Heart right ventricle (tissue), 16 donors: ENCODE measurements at regions not wholly inside any gene's neighbourhood (a gene's known extent, or its start where the extent isn't known, plus 50 kb on each side); places are given as distances from the start of the nearest gene placed in this dataset.

Experiments
- ATAC-seq, 8 donors: fragments of 200-7000 bp; cut with Tn5 transposase; one replicate each; pipeline ENCODE4 v1.9.1; 2020; ENCODE audit warnings: mild to moderate bottlenecking in 8 of 8, moderate library complexity in 8 of 8, moderate number of reproducible peaks in 1 of 8
- DNase-seq, 2 donors: peaks; one replicate each; pipeline ENCODE4 v3.0.0-alpha.2; 2020
- H3K27ac ChIP-seq, 10 donors: fragments of 200-600 bp; sonication (generic) in 2 of 10; one replicate each; pipeline versions ENCODE4 v1.5.0 to v1.8.0; 2020 to 2022; ENCODE audit warnings: mild to moderate bottlenecking in 3 of 10
- H3K27me3 ChIP-seq, 7 donors: fragments of 200-600 bp; one replicate each; pipeline ENCODE4 v1.8.0; 2021 to 2022; ENCODE audit warnings: mild to moderate bottlenecking in 2 of 7
- H3K36me3 ChIP-seq, 9 donors: fragments of 200-600 bp; sonication (generic) in 1 of 9; one replicate each; pipeline versions ENCODE4 v1.5.0 to v1.8.0; 2020 to 2022; ENCODE audit warnings: mild to moderate bottlenecking in 2 of 9
- H3K4me1 ChIP-seq, 9 donors: fragments of 200-600 bp; sonication (generic) in 1 of 9; one replicate each; pipeline versions ENCODE4 v1.5.0 to v1.8.0; 2020 to 2022; ENCODE audit warnings: mild to moderate bottlenecking in 4 of 9
- H3K4me3 ChIP-seq, 10 donors: fragments of 200-600 bp; sonication (generic) in 2 of 10; one replicate each; pipeline versions ENCODE4 v1.5.0 to v1.8.0; 2020 to 2022; ENCODE audit warnings: mild to moderate bottlenecking in 7 of 10, moderate library complexity in 2 of 10
- H3K9me3 ChIP-seq, 11 donors: fragments of 200-600 bp in 10 of 11; sonication (generic) in 2 of 11; one replicate each; pipeline versions ENCODE4 v1.5.0 to v1.8.0; 2013 to 2022; ENCODE audit warnings: mild to moderate bottlenecking in 2 of 11, control low read depth in 1 of 11, moderate library complexity in 1 of 11
- WGBS, 2 donors: extraction: QIAGEN DNeasy Blood & Tissue Kit; methylation state at CpG; one replicate each; pipeline ENCODE4 v1.1.7; 2013; ENCODE audit warnings: inconsistent platforms in 1 of 2; 5-methylcytosine and 5-hydroxymethylcytosine counted together
- intact Hi-C, 10 donors: fragments of 100-400 bp; cut with DNase I; formaldehyde crosslinking; loops; one replicate each; pipeline versions ENCODE4 v1.11.1 to v1.14.2; 2022
- TF ChIP-seq, protein P1 (sequence below), 9 donors: fragments of 200-600 bp; sonication (generic) in 2 of 9; IDR thresholded peaks; one replicate each; pipeline versions ENCODE4 v1.5.0 to v1.8.0; 2021 to 2022; ENCODE audit warnings: antibody characterized with exemption in 9 of 9, mild to moderate bottlenecking in 5 of 9, moderate library complexity in 1 of 9
- donor health status: Arrhythmogenic right ventricular cardiomyopathy.
- donor health status: ischemic (EF 13 %, LVEDD 7.1; RV severe dilation, severe dysfunction).
- donor health status: healthy with polysubstance abuse.
- donor health status: DM: no; HTN: yes; CAD: no.
- donor health status: DM: no; HTN: no; CAD: no.
- donor health status: ischemic (EF 25% LVEDD 6.9; RV normal size, moderate dysfunction).
- donor health status: ischemic (EF 25% LVEDD 5.7; RV mildly dilated, moderate dysfunction).
- donor health status: healthy.
- donor health status: DM: yes; HTN: yes; CAD: no.
- donor health status: Ischemic cardiomyopathy.
- donor health status: ischemic (EF 35%, LVEDD 5.7; RV mildly dilated, moderate dysfunction).
- donor health status: nonischemic (EF 11% LVEDD 7.7; RV severe dilation, severe dysfunction).
- donor health status: DM: yes; HTN: yes; CAD: no.
- donor health status: PGD.
- donor health status: ischemic (EF 29% LVEDD 5.4; RV normal size, mild dysfunction).
- donor health status: nonischemic (EF 23%, LVEDD 6.1; RV moderate dilation, normal function).

DNA sequence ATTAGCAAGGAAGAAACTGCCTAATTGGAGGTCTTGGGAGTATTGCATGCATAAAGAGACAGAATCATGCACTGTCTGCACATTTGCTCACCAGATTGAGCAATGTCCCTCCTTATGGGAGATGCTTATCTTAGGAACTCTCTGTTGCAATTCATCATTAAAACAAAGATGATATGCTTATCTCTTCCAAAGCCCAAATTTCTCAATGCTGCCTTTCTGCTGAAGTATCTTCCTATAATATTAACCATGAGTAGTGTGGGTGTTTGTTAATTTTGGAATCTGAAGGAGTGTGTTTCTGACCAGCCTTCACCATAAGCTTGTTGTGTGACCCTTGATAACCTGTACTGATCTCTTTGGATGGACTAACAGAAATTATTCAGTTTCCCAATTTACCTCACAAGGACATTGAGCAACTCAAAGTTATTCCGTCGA lies 1257.6 kb upstream of the FLRT2 start:
- no peak for ATAC-seq
- H3K4me1 ChIP-seq: peaks cover 0 to 10% (median 0%) of the 10 kb centered on the region in 9 donors
- no peaks in the 10 kb centered on the region for H3K36me3 ChIP-seq
- H3K4me3 ChIP-seq: no peak overlapping the region
- DNase-seq: no peak
- no peaks in the 10 kb centered on the region for H3K27me3 ChIP-seq
- no peak overlapping the region for H3K27ac ChIP-seq
- H3K9me3 ChIP-seq: peaks cover 0 to 13% (median 0%) of the 10 kb centered on the region in 11 donors
- WGBS, 2 donors: 83 to 90% methylated on average over 2 of the region's 2 CpGs
- intact Hi-C loops: no loop called here
- TF ChIP-seq, protein P1, sequence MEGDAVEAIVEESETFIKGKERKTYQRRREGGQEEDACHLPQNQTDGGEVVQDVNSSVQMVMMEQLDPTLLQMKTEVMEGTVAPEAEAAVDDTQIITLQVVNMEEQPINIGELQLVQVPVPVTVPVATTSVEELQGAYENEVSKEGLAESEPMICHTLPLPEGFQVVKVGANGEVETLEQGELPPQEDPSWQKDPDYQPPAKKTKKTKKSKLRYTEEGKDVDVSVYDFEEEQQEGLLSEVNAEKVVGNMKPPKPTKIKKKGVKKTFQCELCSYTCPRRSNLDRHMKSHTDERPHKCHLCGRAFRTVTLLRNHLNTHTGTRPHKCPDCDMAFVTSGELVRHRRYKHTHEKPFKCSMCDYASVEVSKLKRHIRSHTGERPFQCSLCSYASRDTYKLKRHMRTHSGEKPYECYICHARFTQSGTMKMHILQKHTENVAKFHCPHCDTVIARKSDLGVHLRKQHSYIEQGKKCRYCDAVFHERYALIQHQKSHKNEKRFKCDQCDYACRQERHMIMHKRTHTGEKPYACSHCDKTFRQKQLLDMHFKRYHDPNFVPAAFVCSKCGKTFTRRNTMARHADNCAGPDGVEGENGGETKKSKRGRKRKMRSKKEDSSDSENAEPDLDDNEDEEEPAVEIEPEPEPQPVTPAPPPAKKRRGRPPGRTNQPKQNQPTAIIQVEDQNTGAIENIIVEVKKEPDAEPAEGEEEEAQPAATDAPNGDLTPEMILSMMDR (IDR thresholded peaks at IDR 0.05): no peak

DNA sequence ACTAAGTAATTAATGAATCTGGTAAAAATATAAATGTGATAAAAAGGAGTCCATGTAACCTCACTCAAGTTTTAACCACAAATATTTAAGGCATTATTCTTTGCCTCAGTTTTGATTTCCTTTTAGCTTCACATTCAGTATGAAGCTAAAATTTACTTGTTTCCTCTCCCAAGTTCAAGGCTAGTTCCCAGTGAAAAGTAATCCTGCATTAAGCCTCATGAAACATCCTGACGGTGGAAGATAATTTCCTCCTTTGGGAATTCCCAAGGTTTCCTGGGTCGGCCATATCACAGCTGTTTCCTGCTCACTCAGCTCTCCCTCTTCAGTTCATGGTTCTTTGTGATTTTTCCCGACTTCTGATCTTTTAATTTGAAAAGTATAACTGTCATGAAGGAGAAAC lies 1256.8 kb upstream of the FLRT2 start:
- ATAC-seq (no peak), DNase-seq (no peak)
- intact Hi-C loops: no loop called here
- Histone ChIP-seq H3K36me3 (no peaks in the 10 kb centered on the region), H3K4me3 (no peak overlapping the region), H3K27me3 (no peaks in the 10 kb centered on the region), H3K27ac (no peak overlapping the region), H3K4me1 (peaks cover 0 to 10% (median 0%) of the 10 kb centered on the region in 9 donors), H3K9me3 (peaks cover 0 to 11% (median 0%) of the 10 kb centered on the region in 11 donors)
- WGBS, 2 donors: 40 to 48% methylated on average over 3 of the region's 3 CpGs
- TF ChIP-seq, protein P1 (IDR thresholded peaks at IDR 0.05): no peak

DNA sequence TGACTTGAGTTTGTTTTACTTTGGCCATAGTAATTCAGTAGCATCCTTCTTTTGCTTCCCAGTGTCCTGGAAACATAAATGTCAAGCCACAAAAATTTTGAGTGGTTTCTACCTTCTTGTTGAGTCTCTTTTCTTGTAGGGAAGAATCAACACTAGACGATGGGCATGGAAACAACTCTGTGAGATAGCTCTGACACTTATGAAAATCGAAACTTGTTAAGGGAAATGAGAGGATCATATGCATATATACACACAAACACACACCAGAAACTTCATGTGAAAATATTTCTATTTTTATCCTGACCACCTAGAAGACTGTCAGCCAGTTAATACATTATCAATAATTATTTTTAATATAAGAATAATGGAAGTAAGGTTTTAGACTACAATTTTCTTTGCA lies 1247.3 kb upstream of the FLRT2 start:
- TF ChIP-seq, protein P1 (IDR thresholded peaks at IDR 0.05): no peak

DNA sequence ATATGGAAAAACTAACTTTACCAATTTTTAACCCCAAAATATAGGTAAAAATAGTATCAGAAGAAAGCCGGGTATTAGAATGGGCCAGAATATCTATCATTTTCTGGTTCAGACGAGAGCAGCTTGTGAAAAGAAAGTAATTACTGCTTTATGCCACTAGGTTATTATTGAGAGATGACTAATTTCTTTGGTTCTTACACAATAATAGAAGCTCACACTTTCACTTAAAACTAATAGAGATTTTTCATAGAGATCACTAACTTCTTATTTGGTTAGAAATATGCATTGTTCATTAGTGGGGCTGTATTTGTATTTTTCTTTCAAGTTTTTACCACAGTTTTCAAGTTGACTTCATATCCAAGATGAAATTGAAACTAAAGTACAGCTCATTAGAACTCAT lies 1241.2 kb upstream of the FLRT2 start:
- ATAC-seq (no peak), DNase-seq (no peak)
- no peaks in the 10 kb centered on the region for H3K27me3 ChIP-seq
- no peak overlapping the region for H3K27ac ChIP-seq
- intact Hi-C loops: no loop called here
- no peaks in the 10 kb centered on the region for H3K9me3 ChIP-seq
- H3K36me3 ChIP-seq: no peaks in the 10 kb centered on the region
- H3K4me3 ChIP-seq: no peak overlapping the region
- no peaks in the 10 kb centered on the region for H3K4me1 ChIP-seq
- TF ChIP-seq, protein P1 (IDR thresholded peaks at IDR 0.05): no peak
- 80 to 92% methylated on average over 2 of the region's 2 CpGs for WGBS, 2 donors

More for the DNA sequence above, 1247.3 kb upstream of the FLRT2 start:
- Histone ChIP-seq H3K4me3 (no peak overlapping the region), H3K9me3 (no peaks in the 10 kb centered on the region), H3K4me1 (no peaks in the 10 kb centered on the region), H3K36me3 (no peaks in the 10 kb centered on the region), H3K27ac (no peak overlapping the region), H3K27me3 (no peaks in the 10 kb centered on the region)
- DNase-seq (no peak), ATAC-seq (no peak)
- 93% methylated on average over 2 of the region's 2 CpGs for WGBS, 2 donors
- intact Hi-C loops: no loop called here
